CD4-positive, alpha-beta memory T cell (primary cell): ENCODE measurements at regions not wholly inside any gene's neighbourhood (a gene's known extent, or its start where the extent isn't known, plus 50 kb on each side); places are given as distances from the start of the nearest gene placed in this dataset.

Experiments
- CTCF ChIA-PET: fragments of 350-600 bp; sonication (Branson Sonifier 250); formaldehyde crosslinking; loops from one replicate; lab custom pipeline; 2021; ENCODE audit warnings: inconsistent platforms; ENCODE audit not compliant: partially characterized antibody; lab: Charles Lee
- POLR2A ChIA-PET: fragments of 350-600 bp; sonication (Branson Sonifier 250); formaldehyde crosslinking; loops from one replicate; lab custom pipeline; 2021; ENCODE audit not compliant: partially characterized antibody; lab: Charles Lee
- DNase-seq, 5 donors: peaks; one replicate each; pipeline versions ENCODE4 v3.0.0 to v3.0.0-alpha.2; 2020 to 2022; ENCODE audit warnings: mixed read lengths in 1 of 5
- H3K27ac ChIP-seq: one replicate; pipeline ENCODE4 v1.7.0; 2013; ENCODE audit warnings: low read depth, low read length
- H3K27me3 ChIP-seq: 2 replicates; pipeline ENCODE4 v1.7.0; 2013; ENCODE audit warnings: mild to moderate bottlenecking, low read length, moderate library complexity; ENCODE audit not compliant: insufficient read depth
- H3K36me3 ChIP-seq: 2 replicates; pipeline ENCODE4 v1.7.0; 2013; ENCODE audit warnings: mild to moderate bottlenecking, low read length, moderate library complexity; ENCODE audit not compliant: insufficient read depth
- H3K4me1 ChIP-seq: 2 replicates; pipeline ENCODE4 v1.7.0; 2013; ENCODE audit warnings: mild to moderate bottlenecking, low read length, moderate library complexity; ENCODE audit not compliant: insufficient read depth
- H3K4me3 ChIP-seq, 2 donors: one replicate each; pipeline ENCODE4 v1.7.0; 2013; ENCODE audit warnings: low read length in 2 of 2, mild to moderate bottlenecking in 1 of 2
- H3K9me3 ChIP-seq, 2 donors: one replicate each; pipeline ENCODE4 v1.7.0; 2013; ENCODE audit warnings: low read length in 2 of 2, control low read depth in 1 of 2; ENCODE audit not compliant: control insufficient read depth in 1 of 2
- H3K27ac Mint-ChIP-seq, 7 donors: one replicate each; pipeline ENCODE4 v1.8.0; 2020 to 2021; ENCODE audit warnings: mixed read lengths in 7 of 7, mild to moderate bottlenecking in 6 of 7, inconsistent platforms in 3 of 7, moderate library complexity in 3 of 7
- H3K27me3 Mint-ChIP-seq, 2 donors: one replicate each; pipeline ENCODE4 v1.8.0; 2020 to 2021; ENCODE audit warnings: mixed read lengths in 2 of 2
- H3K36me3 Mint-ChIP-seq, 2 donors: one replicate each; pipeline ENCODE4 v1.8.0; 2020 to 2021; ENCODE audit warnings: mixed read lengths in 2 of 2, inconsistent platforms in 1 of 2, mild to moderate bottlenecking in 1 of 2
- H3K4me1 Mint-ChIP-seq, 4 donors: one replicate each; pipeline ENCODE4 v1.8.0; 2020 to 2021; ENCODE audit warnings: mixed read lengths in 4 of 4, mild to moderate bottlenecking in 1 of 4
- H3K4me3 Mint-ChIP-seq, 8 donors: one replicate each; pipeline ENCODE4 v1.8.0; 2020 to 2021; ENCODE audit warnings: mixed read lengths in 8 of 8, mild to moderate bottlenecking in 7 of 8, moderate library complexity in 6 of 8, inconsistent platforms in 3 of 8
- H3K9me3 Mint-ChIP-seq, 8 donors: one replicate each; pipeline ENCODE4 v1.8.0; 2020 to 2021; ENCODE audit warnings: mixed read lengths in 8 of 8, mild to moderate bottlenecking in 5 of 8, inconsistent platforms in 3 of 8, moderate library complexity in 1 of 8
- intact Hi-C: fragments of 100-400 bp; cut with micrococcal nuclease; formaldehyde crosslinking; loops from one replicate; pipeline ENCODE4 v1.15.1; 2023

DNA sequence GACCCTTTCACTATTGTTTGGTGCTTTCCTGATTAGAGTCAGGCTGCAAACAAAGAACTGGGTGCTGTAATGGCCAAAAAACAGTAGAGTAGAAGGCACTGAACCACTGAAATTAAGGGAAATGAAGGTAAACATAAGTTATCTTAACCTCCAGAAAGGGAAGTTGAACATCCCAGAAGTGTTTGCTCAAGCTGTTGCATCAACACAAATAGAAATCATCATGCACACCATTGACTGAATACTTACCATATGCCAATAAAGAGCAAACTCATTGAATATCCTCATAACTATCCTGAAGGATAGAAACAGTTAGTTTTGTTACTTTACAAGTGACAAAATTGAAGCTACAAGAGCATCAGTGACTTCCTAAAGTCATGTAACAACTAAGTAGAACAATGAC is 477.4 kb upstream of the CHST9 start:
- POLR2A ChIA-PET, result no interaction called here
- no peaks in the 10 kb centered on the region for H3K9me3 ChIP-seq
- Mint-ChIP-seq H3K27me3 (no peaks in the 10 kb centered on the region), H3K36me3 (no peaks in the 10 kb centered on the region), H3K9me3 (peaks cover 0 to 19% (median 6%) of the 10 kb centered on the region in 8 donors), H3K4me1 (no peaks in the 10 kb centered on the region), H3K4me3 (no peak overlapping the region), H3K27ac (no peak overlapping the region)
- intact Hi-C loops, result no loop called here
- H3K36me3 ChIP-seq, result no peaks in the 10 kb centered on the region
- H3K27me3 ChIP-seq, result no peaks in the 10 kb centered on the region
- H3K27ac ChIP-seq, result no peak overlapping the region
- CTCF ChIA-PET, result no interaction called here
- DNase-seq, result no peak
- H3K4me1 ChIP-seq, result no peaks in the 10 kb centered on the region
- no peak overlapping the region for H3K4me3 ChIP-seq

DNA sequence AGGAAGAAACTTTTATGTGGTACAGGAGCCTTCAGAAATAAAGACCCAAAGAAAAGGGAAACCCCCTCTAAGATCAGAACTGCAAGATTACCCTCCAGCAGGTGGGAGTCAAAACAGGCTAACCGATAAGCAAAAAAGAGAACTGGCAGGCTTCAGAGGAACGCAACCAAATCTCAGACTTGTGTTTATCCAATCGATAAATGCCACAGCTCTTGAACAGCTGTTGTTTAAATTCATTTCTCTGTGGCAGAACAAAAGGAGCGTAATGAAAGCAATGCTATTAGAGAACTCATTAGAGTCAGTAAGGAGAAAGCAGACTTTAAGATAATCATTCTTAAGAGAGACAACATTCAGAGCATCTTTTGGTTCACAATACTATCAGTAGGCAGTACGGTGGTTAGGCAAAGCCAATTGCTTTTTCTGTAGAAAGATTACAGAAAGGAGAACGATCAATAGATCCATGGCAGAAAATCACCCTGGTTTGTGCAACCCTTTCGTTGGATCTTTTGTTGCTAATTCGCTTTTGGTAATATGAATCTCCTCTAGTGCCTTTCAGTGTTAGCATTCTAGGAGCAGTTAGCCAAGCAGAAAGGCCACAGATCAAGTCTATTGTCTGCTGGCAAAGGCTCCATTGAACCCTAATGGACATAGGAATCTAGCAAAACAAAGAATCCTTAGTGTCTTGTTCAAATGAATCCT is 476.4 kb upstream of the CHST9 start:
- H3K4me3 Mint-ChIP-seq, result no peak overlapping the region
- Histone ChIP-seq H3K4me3 (no peak overlapping the region), H3K4me1 (no peaks in the 10 kb centered on the region), H3K36me3 (no peaks in the 10 kb centered on the region), H3K27ac (no peak overlapping the region), H3K9me3 (no peaks in the 10 kb centered on the region), H3K27me3 (no peaks in the 10 kb centered on the region)
- H3K27me3 Mint-ChIP-seq, result no peaks in the 10 kb centered on the region
- ChIA-PET CTCF (no interaction called here), POLR2A (no interaction called here)
- intact Hi-C loops, result no loop called here
- H3K27ac Mint-ChIP-seq, result no peak overlapping the region
- no peak for DNase-seq
- H3K4me1 Mint-ChIP-seq, result no peaks in the 10 kb centered on the region
- H3K36me3 Mint-ChIP-seq, result no peaks in the 10 kb centered on the region
- H3K9me3 Mint-ChIP-seq, result peaks cover 0 to 19% (median 6%) of the 10 kb centered on the region in 8 donors

- ChIA-PET CTCF (no interaction called here), POLR2A (no interaction called here)
- Histone ChIP-seq H3K4me1 (no peaks in the 10 kb centered on the region), H3K9me3 (no peaks in the 10 kb centered on the region), H3K4me3 (no peak overlapping the region), H3K27ac (no peak overlapping the region), H3K27me3 (no peaks in the 10 kb centered on the region), H3K36me3 (no peaks in the 10 kb centered on the region)
- Mint-ChIP-seq H3K27me3 (no peaks in the 10 kb centered on the region), H3K27ac (no peak overlapping the region), H3K36me3 (no peaks in the 10 kb centered on the region), H3K4me1 (no peaks in the 10 kb centered on the region), H3K9me3 (peaks cover 0 to 24% (median 5%) of the 10 kb centered on the region in 8 donors), H3K4me3 (no peak overlapping the region)
- intact Hi-C loops, result no loop called here
- no peak for DNase-seq
These were observed 471.8 kb upstream of the CHST9 start for GRCh38 chr18:27656905-27657304.

- Mint-ChIP-seq H3K4me3 (no peak overlapping the region), H3K9me3 (peaks cover 0 to 20% (median 5%) of the 10 kb centered on the region in 8 donors), H3K27ac (no peak overlapping the region), H3K27me3 (no peaks in the 10 kb centered on the region), H3K36me3 (no peaks in the 10 kb centered on the region), H3K4me1 (no peaks in the 10 kb centered on the region)
- H3K4me3 ChIP-seq, result no peak overlapping the region
- H3K27me3 ChIP-seq, result no peaks in the 10 kb centered on the region
- no peaks in the 10 kb centered on the region for H3K4me1 ChIP-seq
- H3K9me3 ChIP-seq, result no peaks in the 10 kb centered on the region
- no peaks in the 10 kb centered on the region for H3K36me3 ChIP-seq
- no peak for DNase-seq
- no peak overlapping the region for H3K27ac ChIP-seq
- POLR2A ChIA-PET, result no interaction called here
- CTCF ChIA-PET, result no interaction called here
- intact Hi-C loops, result no loop called here
These were observed 471.2 kb upstream of the CHST9 start for GRCh38 chr18:27656167-27656778.

DNA sequence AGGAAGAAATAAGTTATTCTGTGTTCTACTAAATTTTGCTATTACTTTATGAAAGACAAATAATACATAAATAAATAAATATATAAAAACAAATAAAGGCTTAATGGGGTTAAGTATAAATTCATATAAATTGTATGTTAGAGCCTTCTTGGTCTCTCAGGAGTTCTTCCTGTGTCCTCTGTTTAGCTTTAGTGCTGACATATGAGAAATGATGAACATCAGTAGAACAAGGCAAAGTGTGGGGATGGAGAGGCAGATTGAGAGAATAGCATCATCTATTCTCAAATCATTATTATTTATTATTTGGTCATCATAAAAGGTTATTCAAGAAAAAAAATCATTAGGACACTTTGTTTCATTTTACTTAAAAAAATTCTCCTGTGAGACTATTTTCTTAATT is 468.1 kb upstream of the CHST9 start:
- intact Hi-C loops, result no loop called here
- DNase-seq, result no peak
- H3K9me3 ChIP-seq, result no peaks in the 10 kb centered on the region
- H3K36me3 Mint-ChIP-seq, result no peaks in the 10 kb centered on the region
- no peak overlapping the region for H3K27ac ChIP-seq
- ChIA-PET POLR2A (no interaction called here), CTCF (no interaction called here)
- no peak overlapping the region for H3K27ac Mint-ChIP-seq
- H3K27me3 ChIP-seq, result no peaks in the 10 kb centered on the region
- H3K4me3 ChIP-seq, result no peak overlapping the region
- H3K9me3 Mint-ChIP-seq, result peaks cover 0 to 12% (median 5%) of the 10 kb centered on the region in 8 donors
- H3K4me1 Mint-ChIP-seq, result no peaks in the 10 kb centered on the region
- H3K4me1 ChIP-seq, result no peaks in the 10 kb centered on the region
- no peaks in the 10 kb centered on the region for H3K27me3 Mint-ChIP-seq
- H3K36me3 ChIP-seq, result no peaks in the 10 kb centered on the region
- H3K4me3 Mint-ChIP-seq, result no peak overlapping the region

GRCh38 chr18:27652480-27653121 is 467.5 kb upstream of the CHST9 start:
- intact Hi-C loops, result no loop called here
- ChIA-PET CTCF (no interaction called here), POLR2A (no interaction called here)
- no peak overlapping the region for H3K4me3 Mint-ChIP-seq
- Histone ChIP-seq H3K27ac (no peak overlapping the region), H3K4me1 (no peaks in the 10 kb centered on the region), H3K27me3 (no peaks in the 10 kb centered on the region), H3K9me3 (no peaks in the 10 kb centered on the region), H3K36me3 (no peaks in the 10 kb centered on the region), H3K4me3 (no peak overlapping the region)
- no peak overlapping the region for H3K27ac Mint-ChIP-seq
- no peaks in the 10 kb centered on the region for H3K36me3 Mint-ChIP-seq
- no peaks in the 10 kb centered on the region for H3K4me1 Mint-ChIP-seq
- H3K27me3 Mint-ChIP-seq, result no peaks in the 10 kb centered on the region
- DNase-seq, result no peak
- peaks cover under 1 to 12% (median 5%) of the 10 kb centered on the region in 8 donors for H3K9me3 Mint-ChIP-seq

DNA sequence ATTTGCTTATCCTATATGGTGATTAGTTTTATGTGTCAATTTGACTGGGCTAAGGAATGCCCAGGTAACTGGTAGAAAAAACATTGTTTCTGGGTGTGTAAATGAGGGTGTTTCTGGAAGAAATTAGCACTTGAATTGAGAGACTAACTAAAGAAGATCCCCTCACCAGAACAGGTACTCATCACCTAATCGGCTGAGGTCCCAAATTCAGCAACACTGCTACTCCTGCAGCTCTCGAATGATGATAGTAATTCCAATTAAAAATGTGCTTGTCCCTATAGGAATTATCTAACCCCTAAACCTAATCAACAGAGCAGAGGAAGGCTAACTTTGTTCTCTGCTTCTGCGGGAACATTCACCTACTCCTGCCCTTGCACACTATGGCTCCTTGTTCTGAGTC is 464.5 kb upstream of the CHST9 start:
- Histone ChIP-seq H3K27ac (no peak overlapping the region), H3K4me3 (no peak overlapping the region), H3K9me3 (no peaks in the 10 kb centered on the region), H3K27me3 (no peaks in the 10 kb centered on the region), H3K36me3 (no peaks in the 10 kb centered on the region), H3K4me1 (no peaks in the 10 kb centered on the region)
- no peaks in the 10 kb centered on the region for H3K4me1 Mint-ChIP-seq
- H3K27me3 Mint-ChIP-seq, result no peaks in the 10 kb centered on the region
- no peaks in the 10 kb centered on the region for H3K36me3 Mint-ChIP-seq
- H3K27ac Mint-ChIP-seq, result no peak overlapping the region
- CTCF ChIA-PET, result no interaction called here
- DNase-seq, result no peak
- POLR2A ChIA-PET, result no interaction called here
- no peak overlapping the region for H3K4me3 Mint-ChIP-seq
- peaks cover 2 to 14% (median 6%) of the 10 kb centered on the region in 8 donors for H3K9me3 Mint-ChIP-seq
- intact Hi-C loops, result no loop called here
